GM12878 (cell line): ENCODE measurements at regions not wholly inside any gene's neighbourhood (a gene's known extent, or its start where the extent isn't known, plus 50 kb on each side); places are given as distances from the start of the nearest gene placed in this dataset.

ENCODE experiments used
- ATF2 ChIP-seq: IDR thresholded peaks from 2 replicates; pipeline ENCODE4 v1.6.1; 2012; ENCODE audit warnings: low read length, inconsistent platforms
- BCL11A ChIP-seq: IDR thresholded peaks from 2 replicates; pipeline ENCODE4 v1.6.1; 2011; ENCODE audit warnings: low read depth, low read length
- CTCF ChIP-seq, 3 experiments: IDR thresholded peaks in 2 of 3; conservative IDR thresholded peaks in 1 of 3; 2 replicates each; pipeline ENCODE4 v1.5.1; 2011; ENCODE audit warnings: low read depth in 3 of 3, low read length in 3 of 3, mild to moderate bottlenecking in 3 of 3, control low read depth in 2 of 3, moderate library complexity in 2 of 3, inconsistent platforms in 1 of 3, mixed read lengths in 1 of 3; ENCODE audit not compliant: control insufficient read depth in 2 of 3, insufficient read depth in 1 of 3; ENCODE audit errors: extremely low read depth in 1 of 3
- MAX ChIP-seq: IDR thresholded peaks from 2 replicates; pipeline ENCODE4 v1.6.1; 2012; ENCODE audit warnings: low read depth, low read length, improper control_type of control experiment
- PKNOX1 ChIP-seq: fragments of 450-650 bp; IDR thresholded peaks from 2 replicates; pipeline ENCODE4 v1.6.1; 2016; ENCODE audit warnings: mild to moderate bottlenecking
- REST ChIP-seq: IDR thresholded peaks from 2 replicates; pipeline ENCODE4 v1.6.1; 2012; ENCODE audit warnings: mild to moderate bottlenecking, low read depth, low read length
- SIX5 ChIP-seq: IDR thresholded peaks from 2 replicates; pipeline ENCODE4 v1.6.1; 2011; ENCODE audit warnings: mild to moderate bottlenecking, low read depth, low read length, moderate library complexity; ENCODE audit not compliant: severe bottlenecking
- SP1 ChIP-seq: IDR thresholded peaks from one replicate; pipeline ENCODE4 v1.6.1; 2011; ENCODE audit warnings: low read depth, low read length

GRCh38 chr17:79214459-79214858, 139.8 kb downstream of the ENGASE start:
- TF ChIP-seq SP1: no peak
- TF ChIP-seq CTCF (IDR thresholded peaks at IDR 0.05 in 2 of 3, conservative IDR thresholded peaks at IDR 0.05 in 1 of 3; ENCODE audit: control insufficient read depth in 2 of 3, extremely low read depth in 1 of 3, insufficient read depth in 1 of 3, low read depth in 3 of 3, low read length in 3 of 3): no peak
- TF ChIP-seq BCL11A: no peak
- TF ChIP-seq REST: no peak
- no peak for TF ChIP-seq PKNOX1
- no peak for TF ChIP-seq MAX
- TF ChIP-seq ATF2: no peak
- no peak for TF ChIP-seq SIX5
